ENCODE measurements at regions not wholly inside any gene's neighbourhood (a gene's known extent, or its start where the extent isn't known, plus 50 kb on each side); places are given as distances from the start of the nearest gene placed in this dataset.

GRCh38 chr13:76489274-76489673 is 396.9 kb downstream of the KCTD12 start:
- Histone ChIP-seq H3K27ac (ENCODE audit: low read depth, low read length) (no peak overlapping the region), H3K4me1 (ENCODE audit: control insufficient read depth, insufficient read depth, low read length) (peaks cover 7% of the 10 kb centered on the region; the same call in 1 of the 2 replicates), H3K9me3 (ENCODE audit: control insufficient read depth, insufficient read depth, low read length) (no peaks in the 10 kb centered on the region), H3K9ac (ENCODE audit: low read depth, low read length) (no peak overlapping the region), H3K36me3 (ENCODE audit: control insufficient read depth, insufficient read depth, low read length) (no peaks in the 10 kb centered on the region), H3K4me3 (ENCODE audit: low read depth, low read length) (no peak overlapping the region), H3K27me3 (ENCODE audit: control insufficient read depth, insufficient read depth, low read length) (no peaks in the 10 kb centered on the region)

- no peak overlapping the region for H3K27ac ChIP-seq (ENCODE audit: low read depth, low read length)
- peaks cover 3% of the 10 kb centered on the region; the same call in 1 of the 2 replicates for H3K9me3 ChIP-seq (ENCODE audit: control insufficient read depth, insufficient read depth, low read length)
- H3K9ac ChIP-seq (ENCODE audit: low read depth, low read length): no peak overlapping the region
- no peaks in the 10 kb centered on the region for H3K4me1 ChIP-seq (ENCODE audit: control insufficient read depth, insufficient read depth, low read length)
- H3K4me3 ChIP-seq (ENCODE audit: low read depth, low read length): no peak overlapping the region
- no peaks in the 10 kb centered on the region for H3K27me3 ChIP-seq (ENCODE audit: control insufficient read depth, insufficient read depth, low read length)
- H3K36me3 ChIP-seq (ENCODE audit: control insufficient read depth, insufficient read depth, low read length): no peaks in the 10 kb centered on the region
Measured at GRCh38 chr13:76481738-76482137, 404.5 kb downstream of the KCTD12 start.

GRCh38 chr13:76474966-76475365 is 411.2 kb downstream of the KCTD12 start:
- H3K36me3 ChIP-seq (ENCODE audit: control insufficient read depth, insufficient read depth, low read length): no peaks in the 10 kb centered on the region
- no peaks in the 10 kb centered on the region for H3K4me1 ChIP-seq (ENCODE audit: control insufficient read depth, insufficient read depth, low read length)
- no peaks in the 10 kb centered on the region for H3K27me3 ChIP-seq (ENCODE audit: control insufficient read depth, insufficient read depth, low read length)
- no peak overlapping the region for H3K4me3 ChIP-seq (ENCODE audit: low read depth, low read length)
- no peaks in the 10 kb centered on the region for H3K9me3 ChIP-seq (ENCODE audit: control insufficient read depth, insufficient read depth, low read length)
- no peak overlapping the region for H3K9ac ChIP-seq (ENCODE audit: low read depth, low read length)
- no peak overlapping the region for H3K27ac ChIP-seq (ENCODE audit: low read depth, low read length)

GRCh38 chr13:76474356-76474755 is 411.8 kb downstream of the KCTD12 start:
- Histone ChIP-seq H3K4me1 (ENCODE audit: control insufficient read depth, insufficient read depth, low read length) (no peaks in the 10 kb centered on the region), H3K36me3 (ENCODE audit: control insufficient read depth, insufficient read depth, low read length) (no peaks in the 10 kb centered on the region), H3K27ac (ENCODE audit: low read depth, low read length) (no peak overlapping the region), H3K9me3 (ENCODE audit: control insufficient read depth, insufficient read depth, low read length) (no peaks in the 10 kb centered on the region), H3K27me3 (ENCODE audit: control insufficient read depth, insufficient read depth, low read length) (no peaks in the 10 kb centered on the region), H3K9ac (ENCODE audit: low read depth, low read length) (no peak overlapping the region), H3K4me3 (ENCODE audit: low read depth, low read length) (no peak overlapping the region)

GRCh38 chr13:76473552-76474134 is 412.6 kb downstream of the KCTD12 start:
- Histone ChIP-seq H3K27ac (ENCODE audit: low read depth, low read length) (no peak overlapping the region), H3K9ac (ENCODE audit: low read depth, low read length) (no peak overlapping the region), H3K4me1 (ENCODE audit: control insufficient read depth, insufficient read depth, low read length) (0 out of 2 replicates have a peak, but pooled peaks cover under 1% of the 10 kb centered on the region), H3K36me3 (ENCODE audit: control insufficient read depth, insufficient read depth, low read length) (no peaks in the 10 kb centered on the region), H3K9me3 (ENCODE audit: control insufficient read depth, insufficient read depth, low read length) (no peaks in the 10 kb centered on the region), H3K4me3 (ENCODE audit: low read depth, low read length) (no peak overlapping the region), H3K27me3 (ENCODE audit: control insufficient read depth, insufficient read depth, low read length) (no peaks in the 10 kb centered on the region)

GRCh38 chr13:76472916-76473315 is 413.3 kb downstream of the KCTD12 start:
- H3K27ac ChIP-seq (ENCODE audit: low read depth, low read length): no peak overlapping the region
- no peaks in the 10 kb centered on the region for H3K9me3 ChIP-seq (ENCODE audit: control insufficient read depth, insufficient read depth, low read length)
- no peak overlapping the region for H3K9ac ChIP-seq (ENCODE audit: low read depth, low read length)
- peaks cover 8% of the 10 kb centered on the region; the same call in 1 of the 2 replicates for H3K4me1 ChIP-seq (ENCODE audit: control insufficient read depth, insufficient read depth, low read length)
- no peak overlapping the region for H3K4me3 ChIP-seq (ENCODE audit: low read depth, low read length)
- H3K36me3 ChIP-seq (ENCODE audit: control insufficient read depth, insufficient read depth, low read length): no peaks in the 10 kb centered on the region
- H3K27me3 ChIP-seq (ENCODE audit: control insufficient read depth, insufficient read depth, low read length): no peaks in the 10 kb centered on the region

GRCh38 chr13:76471486-76471885 is 414.7 kb downstream of the KCTD12 start:
- Histone ChIP-seq H3K4me3 (ENCODE audit: low read depth, low read length) (no peak overlapping the region), H3K36me3 (ENCODE audit: control insufficient read depth, insufficient read depth, low read length) (no peaks in the 10 kb centered on the region), H3K27ac (ENCODE audit: low read depth, low read length) (no peak overlapping the region), H3K9me3 (ENCODE audit: control insufficient read depth, insufficient read depth, low read length) (no peaks in the 10 kb centered on the region), H3K4me1 (ENCODE audit: control insufficient read depth, insufficient read depth, low read length) (peaks cover 21% of the 10 kb centered on the region), H3K9ac (ENCODE audit: low read depth, low read length) (no peak overlapping the region), H3K27me3 (ENCODE audit: control insufficient read depth, insufficient read depth, low read length) (no peaks in the 10 kb centered on the region)

GRCh38 chr13:76470991-76471390 is 415.2 kb downstream of the KCTD12 start:
- H3K27me3 ChIP-seq (ENCODE audit: control insufficient read depth, insufficient read depth, low read length): no peaks in the 10 kb centered on the region
- H3K9ac ChIP-seq (ENCODE audit: low read depth, low read length): no peak overlapping the region
- H3K9me3 ChIP-seq (ENCODE audit: control insufficient read depth, insufficient read depth, low read length): no peaks in the 10 kb centered on the region
- H3K27ac ChIP-seq (ENCODE audit: low read depth, low read length): no peak overlapping the region
- no peak overlapping the region for H3K4me3 ChIP-seq (ENCODE audit: low read depth, low read length)
- H3K4me1 ChIP-seq (ENCODE audit: control insufficient read depth, insufficient read depth, low read length): peaks cover 21% of the 10 kb centered on the region
- no peaks in the 10 kb centered on the region for H3K36me3 ChIP-seq (ENCODE audit: control insufficient read depth, insufficient read depth, low read length)

GRCh38 chr13:76466043-76466442 is 420.2 kb downstream of the KCTD12 start:
- no peak overlapping the region for H3K9ac ChIP-seq (ENCODE audit: low read depth, low read length)
- no peak overlapping the region for H3K4me3 ChIP-seq (ENCODE audit: low read depth, low read length)
- no peaks in the 10 kb centered on the region for H3K36me3 ChIP-seq (ENCODE audit: control insufficient read depth, insufficient read depth, low read length)
- no peak overlapping the region for H3K27ac ChIP-seq (ENCODE audit: low read depth, low read length)
- H3K27me3 ChIP-seq (ENCODE audit: control insufficient read depth, insufficient read depth, low read length): no peaks in the 10 kb centered on the region
- H3K4me1 ChIP-seq (ENCODE audit: control insufficient read depth, insufficient read depth, low read length): peaks cover 21% of the 10 kb centered on the region
- no peaks in the 10 kb centered on the region for H3K9me3 ChIP-seq (ENCODE audit: control insufficient read depth, insufficient read depth, low read length)

GRCh38 chr13:76463314-76463713 is 422.9 kb downstream of the KCTD12 start:
- Histone ChIP-seq H3K27ac (ENCODE audit: low read depth, low read length) (no peak overlapping the region), H3K4me1 (ENCODE audit: control insufficient read depth, insufficient read depth, low read length) (peaks cover 17% of the 10 kb centered on the region), H3K27me3 (ENCODE audit: control insufficient read depth, insufficient read depth, low read length) (no peaks in the 10 kb centered on the region), H3K9ac (ENCODE audit: low read depth, low read length) (no peak overlapping the region), H3K36me3 (ENCODE audit: control insufficient read depth, insufficient read depth, low read length) (no peaks in the 10 kb centered on the region), H3K9me3 (ENCODE audit: control insufficient read depth, insufficient read depth, low read length) (no peaks in the 10 kb centered on the region), H3K4me3 (ENCODE audit: low read depth, low read length) (no peak overlapping the region)

- Histone ChIP-seq H3K4me1 (ENCODE audit: control insufficient read depth, insufficient read depth, low read length) (peaks cover 4% of the 10 kb centered on the region), H3K4me3 (ENCODE audit: low read depth, low read length) (no peak overlapping the region), H3K27me3 (ENCODE audit: control insufficient read depth, insufficient read depth, low read length) (no peaks in the 10 kb centered on the region), H3K9me3 (ENCODE audit: control insufficient read depth, insufficient read depth, low read length) (no peaks in the 10 kb centered on the region), H3K27ac (ENCODE audit: low read depth, low read length) (no peak overlapping the region), H3K9ac (ENCODE audit: low read depth, low read length) (no peak overlapping the region), H3K36me3 (ENCODE audit: control insufficient read depth, insufficient read depth, low read length) (no peaks in the 10 kb centered on the region)
Measured at GRCh38 chr13:76461999-76462398, 424.2 kb downstream of the KCTD12 start.
